GM12875 (cell line): ENCODE measurements at regions not wholly inside any gene's neighbourhood (a gene's known extent, or its start where the extent isn't known, plus 50 kb on each side); places are given as distances from the start of the nearest gene placed in this dataset.
"Not testable (repeated sequence)": the region's sequence is repeated elsewhere in the genome, so short reads cannot be mapped to it uniquely, and the experiment has no call there.

Experiments
- H3K4me3 ChIP-seq: one replicate; pipeline ENCODE4 v1.5.1; 2011; ENCODE audit warnings: low read depth, low read length, control low read depth
- TF ChIP-seq, protein P1 (sequence below): IDR thresholded peaks from 2 replicates; pipeline ENCODE4 v1.5.1; 2011; ENCODE audit warnings: low read depth, mild to moderate bottlenecking, control low read depth, inconsistent platforms, low read length, moderate library complexity, borderline replicate concordance; ENCODE audit not compliant: insufficient read depth

DNA sequence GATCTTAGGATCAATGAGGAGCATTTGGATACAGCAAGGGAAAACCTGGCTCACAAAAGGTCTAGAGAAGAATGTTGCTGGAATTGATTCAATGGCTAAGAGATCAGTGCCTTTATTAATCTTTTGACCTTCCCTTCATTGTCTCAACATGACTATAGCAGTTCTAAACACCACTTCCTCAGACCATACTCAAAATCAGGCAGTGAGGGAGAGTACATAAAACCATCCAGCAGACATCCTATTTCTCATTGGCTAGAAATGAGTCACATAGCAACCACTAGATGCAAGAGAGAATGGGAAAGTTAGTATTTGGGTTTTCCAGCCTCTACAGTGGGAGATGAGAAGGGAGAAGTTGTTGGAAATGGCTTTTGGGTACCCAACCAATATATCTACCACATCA is 151.4 kb upstream of the NUDT4 start:
- no peak overlapping the region for H3K4me3 ChIP-seq
- TF ChIP-seq, protein P1, sequence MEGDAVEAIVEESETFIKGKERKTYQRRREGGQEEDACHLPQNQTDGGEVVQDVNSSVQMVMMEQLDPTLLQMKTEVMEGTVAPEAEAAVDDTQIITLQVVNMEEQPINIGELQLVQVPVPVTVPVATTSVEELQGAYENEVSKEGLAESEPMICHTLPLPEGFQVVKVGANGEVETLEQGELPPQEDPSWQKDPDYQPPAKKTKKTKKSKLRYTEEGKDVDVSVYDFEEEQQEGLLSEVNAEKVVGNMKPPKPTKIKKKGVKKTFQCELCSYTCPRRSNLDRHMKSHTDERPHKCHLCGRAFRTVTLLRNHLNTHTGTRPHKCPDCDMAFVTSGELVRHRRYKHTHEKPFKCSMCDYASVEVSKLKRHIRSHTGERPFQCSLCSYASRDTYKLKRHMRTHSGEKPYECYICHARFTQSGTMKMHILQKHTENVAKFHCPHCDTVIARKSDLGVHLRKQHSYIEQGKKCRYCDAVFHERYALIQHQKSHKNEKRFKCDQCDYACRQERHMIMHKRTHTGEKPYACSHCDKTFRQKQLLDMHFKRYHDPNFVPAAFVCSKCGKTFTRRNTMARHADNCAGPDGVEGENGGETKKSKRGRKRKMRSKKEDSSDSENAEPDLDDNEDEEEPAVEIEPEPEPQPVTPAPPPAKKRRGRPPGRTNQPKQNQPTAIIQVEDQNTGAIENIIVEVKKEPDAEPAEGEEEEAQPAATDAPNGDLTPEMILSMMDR = no peak

DNA sequence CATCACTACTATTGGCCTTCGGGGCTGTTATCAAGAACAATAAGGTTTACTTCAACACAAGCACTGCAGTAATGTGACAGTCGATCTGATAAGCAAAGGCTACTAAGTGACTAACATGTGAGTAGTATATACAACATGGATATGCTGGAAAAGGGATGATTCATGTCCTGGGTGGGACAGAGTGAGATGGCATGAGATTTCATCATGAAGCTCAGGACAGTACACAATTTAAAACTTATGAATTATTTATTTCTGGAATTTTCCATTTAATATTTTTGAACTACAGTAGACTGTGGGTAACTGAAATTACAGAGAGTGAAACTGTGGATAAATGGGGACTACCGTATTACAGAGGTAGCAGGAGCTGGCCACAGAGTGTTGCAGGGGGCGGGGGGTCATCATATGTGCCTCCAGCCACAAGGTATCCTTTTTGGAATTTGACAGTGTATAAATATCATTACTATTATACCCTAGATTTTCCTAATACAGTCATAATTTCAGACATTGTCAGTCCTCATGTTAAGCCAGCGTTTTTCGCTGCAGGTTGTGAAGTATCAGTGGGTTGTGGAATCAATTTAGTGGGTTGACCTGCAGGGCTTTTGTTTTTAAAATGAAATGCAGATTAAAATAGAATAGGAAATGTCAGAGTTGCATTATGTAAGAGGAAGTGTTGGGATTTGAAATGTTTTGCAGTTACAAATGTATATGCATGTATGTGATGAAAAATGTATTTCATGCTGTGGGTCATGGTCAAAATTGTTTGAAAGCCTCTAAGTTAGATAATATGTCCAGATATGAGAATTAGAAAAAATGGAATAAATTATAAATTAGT is 148.0 kb upstream of the NUDT4 start:
- TF ChIP-seq, protein P1 = no peak

DNA sequence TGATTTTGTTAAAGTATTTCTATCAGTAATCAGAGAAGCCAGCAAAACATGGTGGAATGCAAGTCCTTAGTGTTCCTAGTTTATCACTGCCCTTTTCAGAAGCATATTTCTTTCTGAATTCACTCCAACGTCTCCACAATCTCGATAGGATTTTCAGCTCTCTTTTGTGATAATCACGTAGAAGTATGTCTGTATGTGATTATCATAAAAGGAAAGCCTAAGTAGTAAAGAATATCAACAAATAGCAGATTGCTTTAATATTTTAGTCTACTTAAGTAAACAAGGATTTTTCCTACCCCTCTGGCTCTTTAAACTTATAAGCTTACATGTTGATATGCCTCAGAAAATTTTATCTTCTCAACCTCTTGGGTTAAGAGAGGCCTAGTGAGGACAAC is 147.4 kb upstream of the NUDT4 start:
- no peak overlapping the region for H3K4me3 ChIP-seq
- TF ChIP-seq, protein P1 = no peak

More for the DNA sequence above, 148.0 kb upstream of the NUDT4 start:
- H3K4me3 ChIP-seq = no peak overlapping the region

DNA sequence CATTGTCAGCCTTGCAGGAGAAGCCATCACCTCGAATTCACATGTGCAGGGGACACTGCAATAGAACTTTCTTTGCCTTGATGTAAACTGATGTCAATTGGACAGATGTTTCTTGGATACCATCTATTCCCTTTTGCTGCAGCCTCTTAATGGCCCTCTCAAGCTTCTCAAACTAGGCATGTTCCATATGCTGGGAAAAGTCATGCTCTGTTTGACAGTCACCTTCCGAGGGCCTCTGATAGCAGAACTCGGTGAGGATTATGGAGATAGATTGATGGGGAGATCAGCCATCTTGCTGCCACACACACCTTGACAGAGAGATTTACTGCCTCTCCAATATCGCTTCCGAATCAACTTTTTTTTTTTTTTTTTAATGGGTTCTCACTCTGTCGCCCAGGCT is 145.8 kb upstream of the NUDT4 start:
- TF ChIP-seq, protein P1 = no peak
- H3K4me3 ChIP-seq = no peak overlapping the region

DNA sequence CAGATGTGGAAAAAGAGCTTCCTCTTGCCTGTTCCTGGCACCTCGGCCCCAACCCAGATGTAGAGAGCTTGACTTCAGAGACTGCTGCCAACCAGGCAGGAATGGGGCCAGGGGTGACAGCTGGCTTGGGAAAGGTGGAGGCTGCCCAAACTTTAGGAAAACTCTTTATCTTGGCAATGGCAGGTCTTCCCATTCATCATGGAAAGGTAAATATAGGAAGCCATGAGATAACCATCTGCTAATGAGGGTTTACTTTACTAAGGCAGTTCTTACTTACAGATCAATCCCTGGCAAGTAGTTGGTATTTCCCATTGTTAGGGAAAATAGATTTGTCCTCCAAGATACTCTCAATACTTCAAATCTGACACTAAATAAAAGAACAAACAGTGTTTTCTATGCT is 143.1 kb upstream of the NUDT4 start:
- TF ChIP-seq, protein P1 = no peak

DNA sequence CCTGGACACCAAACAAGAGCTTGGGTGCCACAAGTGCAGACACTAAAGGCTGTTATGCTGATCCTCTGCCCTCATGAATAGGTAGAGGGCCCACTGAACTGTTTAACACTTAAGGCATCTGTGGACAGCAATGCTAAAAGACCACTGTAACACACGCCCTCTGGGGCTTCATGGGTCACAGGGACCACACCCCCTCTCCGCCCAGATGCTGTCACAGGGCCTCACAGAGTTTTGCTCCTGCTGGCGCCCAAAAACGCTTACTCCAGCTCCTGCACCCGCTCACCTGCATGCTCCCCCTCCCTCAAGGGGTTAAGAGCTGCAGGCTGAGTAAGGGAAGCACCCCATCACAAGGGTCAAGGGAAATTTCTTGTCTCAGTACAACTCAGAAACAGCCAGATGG is 141.8 kb upstream of the NUDT4 start:
- TF ChIP-seq, protein P1 = no peak
- no peak overlapping the region for H3K4me3 ChIP-seq

More for the DNA sequence above, 143.1 kb upstream of the NUDT4 start:
- H3K4me3 ChIP-seq = no peak overlapping the region

DNA sequence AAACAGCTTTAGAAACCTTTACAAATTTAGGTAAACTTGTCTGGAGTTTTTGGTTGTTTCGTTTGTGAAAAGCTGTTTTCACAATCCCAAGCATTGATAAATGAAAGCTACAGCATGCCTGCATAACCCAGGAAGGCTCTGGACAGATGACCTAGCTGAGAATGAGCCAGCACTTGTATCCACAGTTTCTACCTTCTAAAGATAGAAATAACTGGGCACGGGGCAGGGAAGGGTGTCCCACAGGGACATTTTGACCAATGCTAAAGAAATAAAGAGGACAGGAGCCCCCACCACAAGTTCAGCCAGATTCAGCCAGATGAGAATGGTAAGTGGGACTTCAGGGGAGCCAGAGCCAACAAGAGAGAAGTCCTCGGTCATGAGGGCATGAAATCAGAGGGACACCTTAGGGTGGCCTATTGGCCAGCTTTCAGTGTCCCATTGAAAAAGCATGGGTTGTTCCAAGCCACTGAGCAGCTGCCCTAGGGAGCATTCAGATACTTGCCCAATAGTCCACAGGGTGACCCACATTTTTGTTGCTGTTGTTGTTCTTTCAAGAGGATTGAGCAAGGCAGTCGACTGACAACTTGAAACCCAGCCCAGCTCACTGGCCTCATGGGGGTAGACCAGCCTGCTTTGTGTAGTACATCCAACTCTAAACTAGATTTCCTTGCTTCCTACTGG is 140.3 kb upstream of the NUDT4 start:
- H3K4me3 ChIP-seq = no peak overlapping the region
- TF ChIP-seq, protein P1 = no peak

DNA sequence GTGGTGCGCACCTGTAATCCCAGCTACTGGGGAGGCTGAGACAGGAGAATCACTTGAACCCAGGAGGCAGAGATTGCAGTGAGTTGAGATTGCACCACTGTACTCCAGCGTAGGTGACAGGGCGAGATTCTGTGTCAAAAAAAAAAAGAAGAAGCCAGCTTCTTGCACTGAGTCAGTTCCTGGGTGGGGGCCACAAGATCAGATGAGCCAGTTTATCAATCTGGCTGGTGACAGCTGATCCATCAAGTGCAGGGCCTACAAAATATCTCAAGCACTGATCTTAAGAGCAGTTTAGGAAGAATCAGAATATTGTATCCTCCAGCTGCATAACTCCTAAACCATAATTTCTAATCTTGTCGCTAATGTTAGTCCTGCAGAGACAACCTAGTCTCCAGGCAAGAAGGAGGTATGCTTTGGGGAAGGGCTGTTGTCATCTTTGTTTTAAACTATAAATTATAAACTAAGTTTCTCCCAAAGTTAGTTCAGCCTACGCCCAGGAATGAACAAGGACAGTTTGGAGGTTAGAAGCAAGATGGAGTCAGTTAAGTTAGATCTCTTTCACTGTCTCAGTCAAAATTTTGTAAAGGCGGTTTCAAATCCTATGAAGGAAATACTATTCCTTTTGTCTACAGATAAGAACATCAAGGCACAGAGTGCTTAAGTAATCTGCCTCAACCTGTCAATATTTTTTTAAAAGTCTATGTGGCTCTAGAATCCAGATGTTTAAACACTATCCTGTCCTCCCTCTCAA is 139.0 kb upstream of the NUDT4 start:
- not testable (repeated sequence) for H3K4me3 ChIP-seq

DNA sequence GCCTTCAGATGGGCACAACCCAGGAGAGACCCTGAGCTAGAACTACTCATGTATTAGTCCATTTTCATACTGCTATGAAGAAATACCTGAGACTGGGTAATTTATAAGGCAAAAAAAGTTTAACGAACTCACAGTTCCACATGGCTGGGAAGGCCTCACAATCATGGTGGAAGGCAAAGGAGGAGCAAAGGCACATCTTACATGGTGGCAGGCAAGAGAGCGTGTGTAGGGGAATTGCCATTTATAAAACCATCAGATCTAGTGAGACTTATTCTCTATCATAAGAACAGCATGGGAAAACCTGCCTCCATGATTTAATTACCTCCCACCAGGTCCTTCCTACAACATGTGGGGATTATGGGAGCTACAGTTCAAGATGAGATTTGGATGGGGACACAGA is 137.9 kb upstream of the NUDT4 start:
- not testable (repeated sequence) for H3K4me3 ChIP-seq
